GM12873 (cell line): ENCODE measurements at regions not wholly inside any gene's neighbourhood (a gene's known extent, or its start where the extent isn't known, plus 50 kb on each side); places are given as distances from the start of the nearest gene placed in this dataset.

Experiments
- CTCF ChIP-seq: IDR thresholded peaks from 2 replicates; pipeline ENCODE4 v1.5.1; 2012; ENCODE audit warnings: low read depth, mild to moderate bottlenecking, moderate library complexity, low read length, control low read depth; ENCODE audit not compliant: insufficient read depth; ENCODE audit errors: missing control alignments

GRCh38 chr3:40843208-40843624 is 318.5 kb downstream of the ZNF621 start:
- no peak for TF ChIP-seq CTCF

- no peak for TF ChIP-seq CTCF
Observed at GRCh38 chr3:40843851-40844548, 319.2 kb downstream of the ZNF621 start.

GRCh38 chr3:40844896-40845295 is 320.1 kb downstream of the ZNF621 start:
- no peak for TF ChIP-seq CTCF

GRCh38 chr3:40845447-40845846 is 320.7 kb downstream of the ZNF621 start:
- TF ChIP-seq CTCF: no peak

GRCh38 chr3:40845916-40846315 is 321.2 kb downstream of the ZNF621 start:
- TF ChIP-seq CTCF: no peak

GRCh38 chr3:40846451-40846850 is 321.7 kb downstream of the ZNF621 start:
- no peak for TF ChIP-seq CTCF

- TF ChIP-seq CTCF: no peak
Observed at GRCh38 chr3:40847551-40847992, 322.8 kb downstream of the ZNF621 start.
